NCI-H526 (cell line): ENCODE measurements at regions not wholly inside any gene's neighbourhood (a gene's known extent, or its start where the extent isn't known, plus 50 kb on each side); places are given as distances from the start of the nearest gene placed in this dataset.
"Not testable (repeated sequence)": the region's sequence is repeated elsewhere in the genome, so short reads cannot be mapped to it uniquely, and the experiment has no call there.

Source experiments
- DNase-seq, 2 experiments: peaks; one replicate each; lab custom pipeline; 2025; lab: John Stamatoyannopoulos, UW

- no peak for DNase-seq
Observed at GRCh38 chr4:169934794-169935429, 91.3 kb downstream of the MFAP3L start.

GRCh38 chr4:169933531-169933930, 92.7 kb downstream of the MFAP3L start:
- no peak for DNase-seq

- no peak for DNase-seq
Observed at GRCh38 chr4:169931964-169932363, 94.2 kb downstream of the MFAP3L start.

GRCh38 chr4:169930755-169931154, 95.4 kb downstream of the MFAP3L start:
- not testable (repeated sequence) for DNase-seq

GRCh38 chr4:169927280-169927679, 98.9 kb downstream of the MFAP3L start:
- DNase-seq = no peak

- no peak for DNase-seq
Observed at GRCh38 chr4:169925678-169926077, 100.5 kb downstream of the MFAP3L start.

GRCh38 chr4:169922632-169923276, 103.4 kb downstream of the MFAP3L start:
- DNase-seq = no peak

- no peak for DNase-seq
Observed at GRCh38 chr4:169921732-169922131, 104.5 kb downstream of the MFAP3L start.

GRCh38 chr4:169921237-169921636, 105.0 kb downstream of the MFAP3L start:
- no peak for DNase-seq

- not testable (repeated sequence) for DNase-seq
Observed at GRCh38 chr4:169919194-169920124, 106.7 kb downstream of the MFAP3L start.

- DNase-seq = no peak
Observed at GRCh38 chr4:169915545-169915944, 110.7 kb downstream of the MFAP3L start.

GRCh38 chr4:169914866-169915265, 111.3 kb downstream of the MFAP3L start:
- DNase-seq = peak; percentile 8 to 32

GRCh38 chr4:169912996-169913395, 113.2 kb downstream of the MFAP3L start:
- DNase-seq = no peak

- DNase-seq = no peak
Observed at GRCh38 chr4:169909897-169910296, 116.3 kb downstream of the MFAP3L start.

- DNase-seq = no peak
Observed at GRCh38 chr4:169909479-169909878, 116.7 kb downstream of the MFAP3L start.

- no peak for DNase-seq
Observed at GRCh38 chr4:169907705-169908104, 118.5 kb downstream of the MFAP3L start.

GRCh38 chr4:169906821-169907220, 119.4 kb downstream of the MFAP3L start:
- no peak for DNase-seq

- no peak for DNase-seq
Observed at GRCh38 chr4:169906104-169906503, 120.1 kb downstream of the MFAP3L start.

- DNase-seq = no peak
Observed at GRCh38 chr4:169902658-169903345, 123.4 kb downstream of the MFAP3L start.

GRCh38 chr4:169900241-169900845, 125.9 kb downstream of the MFAP3L start:
- no peak for DNase-seq

GRCh38 chr4:169899295-169899694, 126.9 kb downstream of the MFAP3L start:
- DNase-seq = no peak

- DNase-seq = no peak
Observed at GRCh38 chr4:169898095-169898494, 128.1 kb downstream of the MFAP3L start.
